Thyroid gland (tissue), 4 donors: ENCODE measurements at regions not wholly inside any gene's neighbourhood (a gene's known extent, or its start where the extent isn't known, plus 50 kb on each side); places are given as distances from the start of the nearest gene placed in this dataset.

Experiments used
- DNase-seq, 2 donors: peaks; one replicate each; pipeline ENCODE4 v3.0.0-alpha.2; 2019
- H3K27ac ChIP-seq, 3 donors: fragments of 200-600 bp; sonication (generic); 1 replicate in 2 of 3; 2 replicates in 1 of 3; pipeline ENCODE4 v1.5.1; 2016 to 2019; ENCODE audit warnings: mild to moderate bottlenecking in 1 of 3, moderate library complexity in 1 of 3
- H3K27me3 ChIP-seq: fragments of 200-600 bp; sonication (generic); one replicate; pipeline ENCODE4 v1.5.1; 2019
- H3K36me3 ChIP-seq, 2 donors: fragments of 200-600 bp; sonication (generic); one replicate each; pipeline ENCODE4 v1.5.1; 2016 to 2019
- H3K4me1 ChIP-seq, 2 donors: fragments of 200-600 bp; sonication (generic); one replicate each; pipeline ENCODE4 v1.5.1; 2017 to 2019
- H3K4me3 ChIP-seq, 3 donors: fragments of 200-600 bp; sonication (generic); replicated peaks in 1 of 3; 1 replicate in 2 of 3; 2 replicates in 1 of 3; pipeline ENCODE4 v1.5.1; 2016; ENCODE audit warnings: mild to moderate bottlenecking in 1 of 3
- H3K9me3 ChIP-seq: fragments of 200-600 bp; sonication (generic); one replicate; pipeline ENCODE4 v1.5.1; 2017
- CTCF ChIP-seq, 6 experiments: fragments of 200-600 bp in 3 of 6; fragments of 450-650 bp in 3 of 6; sonication (generic) in 3 of 6; IDR thresholded peaks; one replicate each; pipeline ENCODE4 v1.5.1; 2016 to 2019; ENCODE audit warnings: antibody characterized with exemption in 6 of 6, mild to moderate bottlenecking in 2 of 6, inconsistent platforms in 1 of 6, moderate library complexity in 1 of 6
- POLR2A ChIP-seq, 2 donors: fragments of 450-650 bp; IDR thresholded peaks; one replicate each; pipeline ENCODE4 v1.6.1; 2017; ENCODE audit warnings: antibody characterized with exemption in 2 of 2, mild to moderate bottlenecking in 2 of 2, moderate library complexity in 1 of 2
- WGBS, 2 donors: methylation state at CpG; one replicate each; pipeline ENCODE4 v1.1.5; 2017; 5-methylcytosine and 5-hydroxymethylcytosine counted together
- intact Hi-C: fragments of 100-400 bp; cut with DNase I; formaldehyde crosslinking; loops from one replicate; pipeline ENCODE4 v1.15.1; 2023

- Histone ChIP-seq H3K4me1 (peaks cover 0 to 7% of the 10 kb centered on the region in 2 donors), H3K4me3 (no peak overlapping the region), H3K27ac (no peak overlapping the region), H3K9me3 (no peaks in the 10 kb centered on the region), H3K27me3 (no peaks in the 10 kb centered on the region), H3K36me3 (no peaks in the 10 kb centered on the region)
- 95 to 97% methylated on average over 19 to 22 of the region's 24 CpGs for WGBS, 2 donors
- DNase-seq, result no peak
- intact Hi-C loops, result loop anchor here (10.0 kb wide), 1 partner anchor 1221 kb away; no protein-coding TSS in a partner anchor
- TF ChIP-seq CTCF (IDR thresholded peaks at IDR 0.05), result no peak
- no peak for TF ChIP-seq POLR2A (IDR thresholded peaks at IDR 0.05)
Observed at GRCh38 chr9:84393266-84393950, 52.9 kb upstream of the SLC28A3 start.

GRCh38 chr9:84394036-84394435 is 53.5 kb upstream of the SLC28A3 start:
- Histone ChIP-seq H3K9me3 (no peaks in the 10 kb centered on the region), H3K27me3 (no peaks in the 10 kb centered on the region), H3K4me1 (peaks cover 0 to 7% of the 10 kb centered on the region in 2 donors), H3K27ac (no peak overlapping the region), H3K4me3 (no peak overlapping the region), H3K36me3 (no peaks in the 10 kb centered on the region)
- DNase-seq, result no peak
- intact Hi-C loops, result loop anchor here (10.0 kb wide), 1 partner anchor 1221 kb away; no protein-coding TSS in a partner anchor
- no peak for TF ChIP-seq CTCF (IDR thresholded peaks at IDR 0.05)
- WGBS, 2 donors, result 91 to 95% methylated on average over 3 of the region's 3 CpGs

- H3K27ac ChIP-seq, result no peak overlapping the region
- DNase-seq, result peak; percentile 69 to 74
- intact Hi-C loops, result loop anchor here (5.0 to 10.0 kb wide), 2 partner anchors 860 to 1218 kb away; no protein-coding TSS in a partner anchor
- no peaks in the 10 kb centered on the region for H3K9me3 ChIP-seq
- no peaks in the 10 kb centered on the region for H3K4me1 ChIP-seq
- no peaks in the 10 kb centered on the region for H3K27me3 ChIP-seq
- WGBS, 2 donors, result 47 to 58% methylated on average over 8 to 13 of the region's 13 CpGs
- TF ChIP-seq CTCF (IDR thresholded peaks at IDR 0.05), result peak; percentile 73 to 94 (median 89)
- TF ChIP-seq POLR2A (IDR thresholded peaks at IDR 0.05), result no peak
- no peaks in the 10 kb centered on the region for H3K36me3 ChIP-seq
- no peak overlapping the region for H3K4me3 ChIP-seq
Observed at GRCh38 chr9:84397151-84397728, 56.7 kb upstream of the SLC28A3 start.

GRCh38 chr9:84397822-84398221 is 57.3 kb upstream of the SLC28A3 start:
- intact Hi-C loops, result loop anchor here (5.0 to 10.0 kb wide), 2 partner anchors 859 to 1217 kb away; no protein-coding TSS in a partner anchor
- Histone ChIP-seq H3K27me3 (no peaks in the 10 kb centered on the region), H3K4me1 (no peaks in the 10 kb centered on the region), H3K36me3 (no peaks in the 10 kb centered on the region), H3K27ac (no peak overlapping the region), H3K9me3 (no peaks in the 10 kb centered on the region), H3K4me3 (no peak overlapping the region)
- no peak for TF ChIP-seq POLR2A (IDR thresholded peaks at IDR 0.05)
- DNase-seq, result no peak
- 80 to 92% methylated on average over 8 of the region's 8 CpGs for WGBS, 2 donors

GRCh38 chr9:84402517-84402916 is 62.0 kb upstream of the SLC28A3 start:
- H3K4me3 ChIP-seq, result no peak overlapping the region
- no peaks in the 10 kb centered on the region for H3K27me3 ChIP-seq
- 82 to 86% methylated on average over 4 of the region's 4 CpGs for WGBS, 2 donors
- intact Hi-C loops, result loop anchor here (5.0 to 10.0 kb wide), 3 partner anchors 265 to 555 kb away; partner anchors contain the start of gene NTRK2
- no peak overlapping the region for H3K27ac ChIP-seq
- H3K9me3 ChIP-seq, result no peaks in the 10 kb centered on the region
- H3K4me1 ChIP-seq, result no peaks in the 10 kb centered on the region
- no peak for DNase-seq
- TF ChIP-seq POLR2A (IDR thresholded peaks at IDR 0.05), result no peak
- TF ChIP-seq CTCF (IDR thresholded peaks at IDR 0.05), result no peak
- H3K36me3 ChIP-seq, result no peaks in the 10 kb centered on the region
